SK-N-SH (cell line): ENCODE measurements at regions not wholly inside any gene's neighbourhood (a gene's known extent, or its start where the extent isn't known, plus 50 kb on each side); places are given as distances from the start of the nearest gene placed in this dataset.

Experiments
- CTCF ChIP-seq: fragments of 200-600 bp; sonication (generic); IDR thresholded peaks from 2 replicates; pipeline ENCODE4 v1.6.1; 2017; ENCODE audit warnings: antibody characterized with exemption, mild to moderate bottlenecking, moderate library complexity
- ELF1 ChIP-seq: IDR thresholded peaks from 2 replicates; pipeline ENCODE4 v1.4.0; 2012
- EP300 ChIP-seq, 2 experiments: IDR thresholded peaks; 2 replicates each; pipeline versions ENCODE4 v1.4.0 to v1.6.1; 2012; ENCODE audit warnings: borderline replicate concordance in 1 of 2, low read depth in 1 of 2, low read length in 1 of 2
- EZH2phosphoT487 ChIP-seq: fragments of 200-600 bp; sonication (generic); IDR thresholded peaks from 2 replicates; pipeline ENCODE4 v1.6.1; 2017; ENCODE audit warnings: low read depth, mixed run types, mild to moderate bottlenecking, antibody characterized with exemption, moderate library complexity, borderline replicate concordance
- FOXM1 ChIP-seq: IDR thresholded peaks from 2 replicates; pipeline ENCODE4 v1.4.0; 2012; ENCODE audit warnings: low read depth, mild to moderate bottlenecking
- IRF3 ChIP-seq: fragments of 150-350 bp; IDR thresholded peaks from 2 replicates; pipeline ENCODE4 v1.6.1; 2016; ENCODE audit warnings: mild to moderate bottlenecking, low read depth, low read length
- NRF1 ChIP-seq: IDR thresholded peaks from 2 replicates; pipeline ENCODE4 v1.6.1; 2012; ENCODE audit warnings: low read depth, mild to moderate bottlenecking, low read length
- POLR2AphosphoS5 ChIP-seq: IDR thresholded peaks from 2 replicates; pipeline ENCODE4 v1.6.1; 2012; ENCODE audit warnings: low read depth, low read length
- RAD21 ChIP-seq: IDR thresholded peaks from 2 replicates; pipeline ENCODE4 v1.6.1; 2012; ENCODE audit warnings: mild to moderate bottlenecking, low read length
- RFX5 ChIP-seq: IDR thresholded peaks from 2 replicates; pipeline ENCODE4 v1.6.1; 2012; ENCODE audit warnings: mild to moderate bottlenecking, improper control_type of control experiment, low read length
- RXRA ChIP-seq: IDR thresholded peaks from 2 replicates; pipeline ENCODE4 v1.4.0; 2012; ENCODE audit warnings: low read depth, mild to moderate bottlenecking, borderline replicate concordance
- USF2 ChIP-seq: fragments of 150-350 bp; IDR thresholded peaks from 2 replicates; pipeline ENCODE4 v1.6.1; 2017; ENCODE audit warnings: antibody characterized with exemption, low read length, low read depth, borderline replicate concordance
- YY1 ChIP-seq: IDR thresholded peaks from 2 replicates; pipeline ENCODE4 v1.4.0; 2012; ENCODE audit warnings: low read depth, mild to moderate bottlenecking
- TF ChIP-seq, protein P1 (sequence below): IDR thresholded peaks from 2 replicates; pipeline ENCODE4 v1.6.1; 2012; ENCODE audit warnings: mild to moderate bottlenecking, low read depth, low read length, moderate library complexity

- TF ChIP-seq CTCF (no peak), YY1 (no peak), NRF1 (no peak), EP300 (IDR thresholded peaks at IDR 0.05; ENCODE audit: borderline replicate concordance in 1 of 2, low read depth in 1 of 2, low read length in 1 of 2) (no peak), IRF3 (no peak), RXRA (no peak), USF2 (no peak), EZH2phosphoT487 (no peak), RAD21 (no peak), ELF1 (no peak), POLR2AphosphoS5 (no peak), FOXM1 (no peak), RFX5 (no peak)
- TF ChIP-seq, protein P1, sequence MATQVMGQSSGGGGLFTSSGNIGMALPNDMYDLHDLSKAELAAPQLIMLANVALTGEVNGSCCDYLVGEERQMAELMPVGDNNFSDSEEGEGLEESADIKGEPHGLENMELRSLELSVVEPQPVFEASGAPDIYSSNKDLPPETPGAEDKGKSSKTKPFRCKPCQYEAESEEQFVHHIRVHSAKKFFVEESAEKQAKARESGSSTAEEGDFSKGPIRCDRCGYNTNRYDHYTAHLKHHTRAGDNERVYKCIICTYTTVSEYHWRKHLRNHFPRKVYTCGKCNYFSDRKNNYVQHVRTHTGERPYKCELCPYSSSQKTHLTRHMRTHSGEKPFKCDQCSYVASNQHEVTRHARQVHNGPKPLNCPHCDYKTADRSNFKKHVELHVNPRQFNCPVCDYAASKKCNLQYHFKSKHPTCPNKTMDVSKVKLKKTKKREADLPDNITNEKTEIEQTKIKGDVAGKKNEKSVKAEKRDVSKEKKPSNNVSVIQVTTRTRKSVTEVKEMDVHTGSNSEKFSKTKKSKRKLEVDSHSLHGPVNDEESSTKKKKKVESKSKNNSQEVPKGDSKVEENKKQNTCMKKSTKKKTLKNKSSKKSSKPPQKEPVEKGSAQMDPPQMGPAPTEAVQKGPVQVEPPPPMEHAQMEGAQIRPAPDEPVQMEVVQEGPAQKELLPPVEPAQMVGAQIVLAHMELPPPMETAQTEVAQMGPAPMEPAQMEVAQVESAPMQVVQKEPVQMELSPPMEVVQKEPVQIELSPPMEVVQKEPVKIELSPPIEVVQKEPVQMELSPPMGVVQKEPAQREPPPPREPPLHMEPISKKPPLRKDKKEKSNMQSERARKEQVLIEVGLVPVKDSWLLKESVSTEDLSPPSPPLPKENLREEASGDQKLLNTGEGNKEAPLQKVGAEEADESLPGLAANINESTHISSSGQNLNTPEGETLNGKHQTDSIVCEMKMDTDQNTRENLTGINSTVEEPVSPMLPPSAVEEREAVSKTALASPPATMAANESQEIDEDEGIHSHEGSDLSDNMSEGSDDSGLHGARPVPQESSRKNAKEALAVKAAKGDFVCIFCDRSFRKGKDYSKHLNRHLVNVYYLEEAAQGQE: no peak
Observed at GRCh38 chr3:28118087-28118486, 123.3 kb upstream of the CMC1 start.
